ENCODE measurements at regions not wholly inside any gene's neighbourhood (a gene's known extent, or its start where the extent isn't known, plus 50 kb on each side); places are given as distances from the start of the nearest gene placed in this dataset.

DNA sequence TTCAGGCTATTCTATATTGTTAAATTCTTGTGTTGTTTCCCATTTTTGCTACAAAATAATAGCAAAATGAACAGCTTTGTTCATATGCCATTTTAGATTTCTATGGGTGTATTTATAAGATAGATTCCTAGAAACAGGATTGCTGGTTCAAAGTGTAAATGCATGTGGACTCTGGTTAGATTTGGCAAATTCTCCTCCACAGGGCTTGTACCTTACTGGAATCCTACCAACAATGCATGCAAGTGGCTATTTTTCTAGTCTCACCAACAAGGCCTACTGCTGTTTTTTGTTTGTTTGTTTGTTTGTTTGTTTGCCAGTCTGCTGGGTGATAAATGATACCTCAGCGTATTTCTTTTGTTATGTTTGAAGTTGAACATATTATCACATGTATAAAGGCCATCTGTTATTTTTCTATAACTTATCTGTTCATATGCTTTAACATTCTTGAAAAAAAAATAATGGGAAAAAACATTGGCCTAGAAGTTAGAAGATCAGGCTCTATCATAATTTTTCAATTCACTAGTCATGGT, 87.1 kb upstream of the AHR start:
- Histone ChIP-seq H3K9ac (ENCODE audit: low read length) (no peak overlapping the region), H3K9me3 (ENCODE audit: insufficient read depth, low read length) (no peaks in the 10 kb centered on the region), H3K4me2 (ENCODE audit: low read depth, low read length, poor library complexity, severe bottlenecking) (no peak overlapping the region), H3K36me3 (ENCODE audit: low read length) (no peaks in the 10 kb centered on the region), H3K27ac (ENCODE audit: low read depth, low read length) (no peak overlapping the region), H3K9me2 (replicated peaks; ENCODE audit: insufficient read depth, low read length) (no peaks in the 10 kb centered on the region), H4K20me1 (ENCODE audit: low read depth, low read length) (no peaks in the 10 kb centered on the region), H2AFZ (ENCODE audit: low read depth, low read length, severe bottlenecking) (no peak overlapping the region), H3F3A (ENCODE audit: insufficient read depth) (no peaks in the 10 kb centered on the region), H3K79me2 (ENCODE audit: insufficient read depth, low read length) (no peaks in the 10 kb centered on the region), H3K4me3 (ENCODE audit: insufficient read depth, low read length, poor library complexity, severe bottlenecking) (no peak overlapping the region), H3K27me3 (ENCODE audit: low read length) (no peaks in the 10 kb centered on the region)
- TF ChIP-seq, protein P1, sequence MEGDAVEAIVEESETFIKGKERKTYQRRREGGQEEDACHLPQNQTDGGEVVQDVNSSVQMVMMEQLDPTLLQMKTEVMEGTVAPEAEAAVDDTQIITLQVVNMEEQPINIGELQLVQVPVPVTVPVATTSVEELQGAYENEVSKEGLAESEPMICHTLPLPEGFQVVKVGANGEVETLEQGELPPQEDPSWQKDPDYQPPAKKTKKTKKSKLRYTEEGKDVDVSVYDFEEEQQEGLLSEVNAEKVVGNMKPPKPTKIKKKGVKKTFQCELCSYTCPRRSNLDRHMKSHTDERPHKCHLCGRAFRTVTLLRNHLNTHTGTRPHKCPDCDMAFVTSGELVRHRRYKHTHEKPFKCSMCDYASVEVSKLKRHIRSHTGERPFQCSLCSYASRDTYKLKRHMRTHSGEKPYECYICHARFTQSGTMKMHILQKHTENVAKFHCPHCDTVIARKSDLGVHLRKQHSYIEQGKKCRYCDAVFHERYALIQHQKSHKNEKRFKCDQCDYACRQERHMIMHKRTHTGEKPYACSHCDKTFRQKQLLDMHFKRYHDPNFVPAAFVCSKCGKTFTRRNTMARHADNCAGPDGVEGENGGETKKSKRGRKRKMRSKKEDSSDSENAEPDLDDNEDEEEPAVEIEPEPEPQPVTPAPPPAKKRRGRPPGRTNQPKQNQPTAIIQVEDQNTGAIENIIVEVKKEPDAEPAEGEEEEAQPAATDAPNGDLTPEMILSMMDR (IDR thresholded peaks at IDR 0.05; ENCODE audit: insufficient read depth, low read length, poor library complexity, severe bottlenecking): no peak
- TF ChIP-seq EZH2phosphoT487 (conservative IDR thresholded peaks at IDR 0.05; ENCODE audit: low read length): no peak

DNA sequence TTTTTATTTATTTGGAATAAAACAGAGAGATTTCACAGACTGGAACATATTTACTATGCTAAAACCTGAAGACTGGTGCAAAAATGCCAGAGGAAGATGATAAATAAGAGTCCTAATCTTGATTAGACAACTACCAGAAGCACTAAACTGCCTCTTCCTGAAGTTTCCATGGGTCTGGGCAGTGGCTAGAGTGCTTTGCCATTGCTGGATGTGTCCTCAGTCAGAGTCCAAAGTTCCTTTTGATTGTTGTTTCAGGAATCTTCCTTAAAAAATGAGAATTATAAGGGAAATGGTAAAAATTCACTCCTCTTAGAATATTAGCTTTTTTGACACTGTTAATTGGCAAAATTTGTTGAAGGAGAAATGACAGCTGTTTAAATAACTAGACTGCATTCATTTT, 86.3 kb upstream of the AHR start:
- no peaks in the 10 kb centered on the region for H3K9me3 ChIP-seq (ENCODE audit: insufficient read depth, low read length)
- no peak overlapping the region for H3K9ac ChIP-seq (ENCODE audit: low read length)
- H3F3A ChIP-seq (ENCODE audit: insufficient read depth): no peaks in the 10 kb centered on the region
- H2AFZ ChIP-seq (ENCODE audit: low read depth, low read length, severe bottlenecking): no peak overlapping the region
- H3K27ac ChIP-seq (ENCODE audit: low read depth, low read length): no peak overlapping the region
- no peak overlapping the region for H3K4me2 ChIP-seq (ENCODE audit: low read depth, low read length, poor library complexity, severe bottlenecking)
- no peaks in the 10 kb centered on the region for H3K9me2 ChIP-seq (replicated peaks; ENCODE audit: insufficient read depth, low read length)
- no peaks in the 10 kb centered on the region for H3K27me3 ChIP-seq (ENCODE audit: low read length)
- no peaks in the 10 kb centered on the region for H4K20me1 ChIP-seq (ENCODE audit: low read depth, low read length)
- TF ChIP-seq EZH2phosphoT487 (conservative IDR thresholded peaks at IDR 0.05; ENCODE audit: low read length): no peak
- TF ChIP-seq, protein P1 (IDR thresholded peaks at IDR 0.05; ENCODE audit: insufficient read depth, low read length, poor library complexity, severe bottlenecking): no peak
- H3K4me3 ChIP-seq (ENCODE audit: insufficient read depth, low read length, poor library complexity, severe bottlenecking): no peak overlapping the region
- no peaks in the 10 kb centered on the region for H3K79me2 ChIP-seq (ENCODE audit: insufficient read depth, low read length)
- no peaks in the 10 kb centered on the region for H3K36me3 ChIP-seq (ENCODE audit: low read length)

DNA sequence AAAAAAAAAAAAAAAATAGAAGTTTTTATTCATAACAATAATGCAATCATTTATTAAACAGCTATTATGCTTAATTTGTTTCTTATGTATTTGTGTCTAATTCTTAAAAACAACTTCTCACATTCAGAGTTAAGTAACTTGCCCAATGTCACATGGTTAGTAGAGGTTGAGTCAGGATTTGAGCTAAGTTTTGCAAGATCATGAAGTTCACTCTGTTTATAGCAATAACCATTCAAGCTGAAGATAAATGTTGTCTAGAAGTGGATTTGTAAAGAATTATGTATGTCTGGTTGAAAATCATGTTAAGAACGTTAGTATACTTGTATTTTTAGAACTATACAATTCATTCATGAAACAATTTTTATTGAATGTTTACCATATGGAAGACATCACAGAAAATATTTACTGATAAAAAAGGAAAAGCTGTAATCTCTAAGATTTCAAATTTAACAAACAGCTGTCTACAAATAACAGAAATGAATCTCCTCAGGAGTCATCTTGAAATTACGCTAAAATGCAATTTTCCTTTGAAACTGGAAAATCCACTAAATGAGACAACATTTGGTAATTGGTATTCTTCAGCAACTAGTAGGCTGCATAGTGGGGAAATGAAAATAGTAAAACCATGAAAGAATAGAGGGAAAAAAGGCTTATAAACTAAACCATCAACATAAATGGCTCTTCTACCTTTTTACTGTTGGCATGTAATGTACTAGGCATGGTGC, 70.5 kb upstream of the AHR start:
- TF ChIP-seq EZH2phosphoT487 (conservative IDR thresholded peaks at IDR 0.05; ENCODE audit: low read length): no peak
- TF ChIP-seq, protein P1 (IDR thresholded peaks at IDR 0.05; ENCODE audit: insufficient read depth, low read length, poor library complexity, severe bottlenecking): no peak
- H3K4me3 ChIP-seq (ENCODE audit: insufficient read depth, low read length, poor library complexity, severe bottlenecking): no peak overlapping the region
- no peak overlapping the region for H3K27ac ChIP-seq (ENCODE audit: low read depth, low read length)
- H3K9me3 ChIP-seq (ENCODE audit: insufficient read depth, low read length): no peaks in the 10 kb centered on the region
- H3K9ac ChIP-seq (ENCODE audit: low read length): no peak overlapping the region
- H3K9me2 ChIP-seq (replicated peaks; ENCODE audit: insufficient read depth, low read length): no peaks in the 10 kb centered on the region
- H4K20me1 ChIP-seq (ENCODE audit: low read depth, low read length): no peaks in the 10 kb centered on the region
- H3K36me3 ChIP-seq (ENCODE audit: low read length): no peaks in the 10 kb centered on the region
- no peak overlapping the region for H2AFZ ChIP-seq (ENCODE audit: low read depth, low read length, severe bottlenecking)
- no peaks in the 10 kb centered on the region for H3F3A ChIP-seq (ENCODE audit: insufficient read depth)
- H3K27me3 ChIP-seq (ENCODE audit: low read length): no peaks in the 10 kb centered on the region
- no peak overlapping the region for H3K4me2 ChIP-seq (ENCODE audit: low read depth, low read length, poor library complexity, severe bottlenecking)
- no peaks in the 10 kb centered on the region for H3K79me2 ChIP-seq (ENCODE audit: insufficient read depth, low read length)
